K562 (cell line): ENCODE measurements at regions not wholly inside any gene's neighbourhood (a gene's known extent, or its start where the extent isn't known, plus 50 kb on each side); places are given as distances from the start of the nearest gene placed in this dataset.

Source experiments
- ARID1B ChIP-seq: fragments of 450-650 bp; IDR thresholded peaks from 2 replicates; pipeline ENCODE4 v1.6.1; 2016; ENCODE audit warnings: antibody characterized with exemption, mild to moderate bottlenecking, inconsistent platforms
- FOXJ2 ChIP-seq: fragments of 200-800 bp; sonication (Bioruptor generic); IDR thresholded peaks from 2 replicates; pipeline ENCODE4 v1.6.1; 2016; ENCODE audit warnings: missing genetic modification characterization, missing compliant biosample characterization
- FOXK2 ChIP-seq, 2 experiments: fragments of 450-650 bp; IDR thresholded peaks in 1 of 2; conservative IDR thresholded peaks in 1 of 2; 2 replicates each; pipeline ENCODE4 v1.6.1; 2016; ENCODE audit warnings: low read depth in 2 of 2, mild to moderate bottlenecking in 1 of 2
- PCBP2 ChIP-seq: fragments of 200-400 bp; formaldehyde crosslinking; IDR thresholded peaks from 2 replicates; pipeline ENCODE4 v1.6.1; 2018; ENCODE audit warnings: low read length, low read depth, mild to moderate bottlenecking, moderate library complexity; ENCODE audit not compliant: poor library complexity, severe bottlenecking
- PTBP1 ChIP-seq: fragments of 200-400 bp; formaldehyde crosslinking; IDR thresholded peaks from 2 replicates; pipeline ENCODE4 v1.6.1; 2017; ENCODE audit warnings: low read depth, low read length
- RAD21 ChIP-seq, 2 experiments: fragments of 250-450 bp in 1 of 2; fragments of 450-650 bp in 1 of 2; sonication (Bioruptor Pico) in 1 of 2; formaldehyde crosslinking in 1 of 2; IDR thresholded peaks in 1 of 2; conservative IDR thresholded peaks in 1 of 2; 2 replicates each; pipeline versions ENCODE4 v1.4.0 to v1.8.0; 2020 to 2022; ENCODE audit warnings: mild to moderate bottlenecking in 2 of 2, moderate library complexity in 1 of 2
- SRSF9 ChIP-seq: fragments of 200-400 bp; formaldehyde crosslinking; IDR thresholded peaks from 2 replicates; pipeline ENCODE4 v1.6.1; 2017; ENCODE audit warnings: low read depth, low read length, borderline replicate concordance
- XRCC5 ChIP-seq: fragments of 200-400 bp; formaldehyde crosslinking; IDR thresholded peaks from 2 replicates; pipeline ENCODE4 v1.6.1; 2017; ENCODE audit warnings: low read depth, mild to moderate bottlenecking, low read length
- ZFX ChIP-seq: sonication (generic); formaldehyde crosslinking; IDR thresholded peaks from 2 replicates; pipeline ENCODE4 v1.8.0; 2022; ENCODE audit warnings: mild to moderate bottlenecking, missing genetic modification reagents, moderate library complexity
- TF ChIP-seq, protein P1 (sequence below): sonication (generic); IDR thresholded peaks from 2 replicates; pipeline ENCODE4 v1.6.1; 2016

DNA sequence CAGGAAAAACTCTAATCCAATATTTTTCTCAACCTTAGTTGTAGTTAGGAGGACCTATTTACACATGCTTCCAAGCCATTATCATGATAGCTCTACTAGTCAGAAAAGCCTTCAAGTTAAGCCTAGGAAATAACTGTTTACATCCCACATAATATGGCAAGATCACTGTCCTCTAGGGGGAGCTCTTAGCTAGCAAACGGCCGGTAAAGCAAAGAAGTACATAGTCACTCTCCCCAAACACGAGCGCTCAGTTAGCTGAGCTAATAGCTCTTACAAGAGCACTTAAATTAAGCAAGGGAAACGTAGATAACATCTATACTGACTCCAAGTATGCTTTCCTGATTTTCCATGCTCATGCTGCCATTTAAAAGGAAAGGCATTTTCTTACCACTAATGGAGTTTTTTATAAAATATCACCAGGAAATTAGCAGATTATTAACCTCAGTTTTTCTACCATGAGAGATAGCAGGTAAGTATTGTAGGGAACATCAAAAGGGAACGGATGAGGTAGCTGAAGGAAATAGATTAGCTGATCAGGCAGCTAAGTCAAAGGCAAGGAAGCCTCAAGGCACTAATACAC is 100.6 kb upstream of the PABPC3 start (continued):
- TF ChIP-seq RAD21 (CRISPR knock-in tag; conservative IDR thresholded peaks at IDR 0.05 in 1 of 2, IDR thresholded peaks at IDR 0.05 in 1 of 2) (peak; percentile 30 to 63), FOXJ2 (tag) (no peak), XRCC5 (no peak), PTBP1 (no peak), PCBP2 (no peak), ARID1B (no peak), ZFX (CRISPR knock-in tag) (no peak), SRSF9 (no peak), FOXK2 (conservative IDR thresholded peaks at IDR 0.05 in 1 of 2, IDR thresholded peaks at IDR 0.05 in 1 of 2; ENCODE audit: low read depth in 2 of 2) (peak in 1 of 2 experiments; percentile 72; a peak in 2 of 4 replicates)
- TF ChIP-seq, protein P1, sequence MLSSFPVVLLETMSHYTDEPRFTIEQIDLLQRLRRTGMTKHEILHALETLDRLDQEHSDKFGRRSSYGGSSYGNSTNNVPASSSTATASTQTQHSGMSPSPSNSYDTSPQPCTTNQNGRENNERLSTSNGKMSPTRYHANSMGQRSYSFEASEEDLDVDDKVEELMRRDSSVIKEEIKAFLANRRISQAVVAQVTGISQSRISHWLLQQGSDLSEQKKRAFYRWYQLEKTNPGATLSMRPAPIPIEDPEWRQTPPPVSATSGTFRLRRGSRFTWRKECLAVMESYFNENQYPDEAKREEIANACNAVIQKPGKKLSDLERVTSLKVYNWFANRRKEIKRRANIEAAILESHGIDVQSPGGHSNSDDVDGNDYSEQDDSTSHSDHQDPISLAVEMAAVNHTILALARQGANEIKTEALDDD, result peak; percentile 39
